Nephron (organoid): ENCODE measurements at regions not wholly inside any gene's neighbourhood (a gene's known extent, or its start where the extent isn't known, plus 50 kb on each side); places are given as distances from the start of the nearest gene placed in this dataset.

Experiments used
- H3K27ac Mint-ChIP-seq, 3 experiments: 2 replicates each; pipeline ENCODE4 v1.8.0; 2020; ENCODE audit warnings: mixed read lengths in 3 of 3, mild to moderate bottlenecking in 2 of 3, moderate library complexity in 1 of 3
- H3K27me3 Mint-ChIP-seq: 2 replicates; pipeline ENCODE4 v1.8.0; 2021; ENCODE audit warnings: low read depth, mild to moderate bottlenecking, moderate library complexity, mixed read lengths
- H3K36me3 Mint-ChIP-seq: 2 replicates; pipeline ENCODE4 v1.8.0; 2020; ENCODE audit warnings: low read depth, mixed read lengths
- H3K4me1 Mint-ChIP-seq: 2 replicates; pipeline ENCODE4 v1.8.0; 2020; ENCODE audit warnings: mixed read lengths
- H3K4me3 Mint-ChIP-seq, 3 experiments: 2 replicates each; pipeline ENCODE4 v1.8.0; 2020; ENCODE audit warnings: mild to moderate bottlenecking in 3 of 3, mixed read lengths in 3 of 3, moderate library complexity in 2 of 3
- H3K9me3 Mint-ChIP-seq: 2 replicates; pipeline ENCODE4 v1.8.0; 2020; ENCODE audit warnings: mixed read lengths
- TF ChIP-seq, protein P1 (sequence below), 3 experiments: fragments of 200-600 bp; sonication (generic); IDR thresholded peaks; one replicate each; pipeline ENCODE4 v1.5.0; 2021; ENCODE audit warnings: antibody characterized with exemption in 3 of 3; ENCODE audit not compliant: unreplicated experiment in 3 of 3

- TF ChIP-seq, protein P1, sequence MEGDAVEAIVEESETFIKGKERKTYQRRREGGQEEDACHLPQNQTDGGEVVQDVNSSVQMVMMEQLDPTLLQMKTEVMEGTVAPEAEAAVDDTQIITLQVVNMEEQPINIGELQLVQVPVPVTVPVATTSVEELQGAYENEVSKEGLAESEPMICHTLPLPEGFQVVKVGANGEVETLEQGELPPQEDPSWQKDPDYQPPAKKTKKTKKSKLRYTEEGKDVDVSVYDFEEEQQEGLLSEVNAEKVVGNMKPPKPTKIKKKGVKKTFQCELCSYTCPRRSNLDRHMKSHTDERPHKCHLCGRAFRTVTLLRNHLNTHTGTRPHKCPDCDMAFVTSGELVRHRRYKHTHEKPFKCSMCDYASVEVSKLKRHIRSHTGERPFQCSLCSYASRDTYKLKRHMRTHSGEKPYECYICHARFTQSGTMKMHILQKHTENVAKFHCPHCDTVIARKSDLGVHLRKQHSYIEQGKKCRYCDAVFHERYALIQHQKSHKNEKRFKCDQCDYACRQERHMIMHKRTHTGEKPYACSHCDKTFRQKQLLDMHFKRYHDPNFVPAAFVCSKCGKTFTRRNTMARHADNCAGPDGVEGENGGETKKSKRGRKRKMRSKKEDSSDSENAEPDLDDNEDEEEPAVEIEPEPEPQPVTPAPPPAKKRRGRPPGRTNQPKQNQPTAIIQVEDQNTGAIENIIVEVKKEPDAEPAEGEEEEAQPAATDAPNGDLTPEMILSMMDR (IDR thresholded peaks at IDR 0.05; ENCODE audit: unreplicated experiment in 3 of 3): no peak
- no peaks in the 10 kb centered on the region for H3K4me1 Mint-ChIP-seq
- no peak overlapping the region for H3K4me3 Mint-ChIP-seq
- H3K36me3 Mint-ChIP-seq: no peaks in the 10 kb centered on the region
- H3K9me3 Mint-ChIP-seq: no peaks in the 10 kb centered on the region
- H3K27ac Mint-ChIP-seq: peak overlapping the region in 1 of 3 experiments; percentile 42
- H3K27me3 Mint-ChIP-seq: peaks cover 4% of the 10 kb centered on the region
These were observed 103.5 kb upstream of the KCNAB1 start for GRCh38 chr3:156016902-156017301.

GRCh38 chr3:156017352-156018030 is 102.9 kb upstream of the KCNAB1 start:
- Mint-ChIP-seq H3K4me1 (no peaks in the 10 kb centered on the region), H3K4me3 (no peak overlapping the region), H3K27me3 (peaks cover under 1% of the 10 kb centered on the region), H3K9me3 (no peaks in the 10 kb centered on the region), H3K27ac (no peak overlapping the region), H3K36me3 (no peaks in the 10 kb centered on the region)
- TF ChIP-seq, protein P1 (IDR thresholded peaks at IDR 0.05; ENCODE audit: unreplicated experiment in 3 of 3): no peak

DNA sequence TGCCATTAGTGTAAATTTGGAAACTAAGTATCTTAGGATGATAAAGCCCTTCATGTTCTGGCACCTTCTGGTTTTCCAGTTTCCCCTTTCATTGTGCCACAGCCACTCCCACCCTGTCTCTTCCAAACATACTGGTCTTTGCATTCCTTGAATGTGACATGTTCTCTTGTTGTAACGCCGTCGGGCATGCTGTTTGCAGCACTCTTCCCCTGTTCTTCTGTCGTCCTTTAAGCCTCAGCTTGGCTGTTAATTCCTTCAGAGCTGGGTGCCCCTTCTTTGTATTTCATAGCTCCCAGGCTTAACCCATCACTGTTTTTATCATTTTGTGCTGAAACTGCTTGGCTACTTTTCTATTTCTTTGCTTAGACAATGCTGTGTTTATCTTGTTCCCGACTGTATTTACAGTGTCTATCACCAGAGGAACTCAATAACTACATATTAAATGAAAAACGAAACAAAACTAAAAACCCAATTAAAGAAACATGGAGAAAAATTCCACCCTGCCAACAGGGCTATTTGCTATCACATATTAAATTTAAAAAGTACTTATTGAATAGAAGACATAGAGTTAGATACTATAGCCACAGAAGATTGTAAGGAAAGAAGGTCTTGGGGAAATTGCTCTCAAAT is 95.4 kb upstream of the KCNAB1 start:
- Mint-ChIP-seq H3K36me3 (no peaks in the 10 kb centered on the region), H3K27ac (no peak overlapping the region), H3K27me3 (no peaks in the 10 kb centered on the region), H3K9me3 (no peaks in the 10 kb centered on the region), H3K4me3 (no peak overlapping the region), H3K4me1 (peaks cover 4% of the 10 kb centered on the region)
- TF ChIP-seq, protein P1 (IDR thresholded peaks at IDR 0.05; ENCODE audit: unreplicated experiment in 3 of 3): no peak

DNA sequence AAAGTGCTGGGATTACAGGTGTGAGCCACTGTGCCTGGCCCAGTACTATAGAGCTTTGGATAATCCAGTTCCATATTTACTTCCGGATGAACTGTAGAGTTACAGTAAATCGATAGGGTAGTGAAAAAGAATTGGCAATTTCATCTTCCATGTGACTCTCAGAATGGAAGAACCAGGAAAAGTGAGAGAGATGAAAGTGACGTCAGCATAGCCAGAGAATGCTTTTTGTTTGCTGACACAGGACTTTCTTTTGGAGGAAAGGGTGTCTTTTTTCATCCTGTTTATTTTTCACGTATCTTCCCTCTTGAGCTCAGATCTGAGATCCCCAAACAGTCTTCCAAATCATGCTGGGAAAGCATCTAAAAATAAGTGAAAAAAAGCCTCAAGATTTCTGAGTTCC is 91.2 kb upstream of the KCNAB1 start:
- Mint-ChIP-seq H3K36me3 (no peaks in the 10 kb centered on the region), H3K4me3 (no peak overlapping the region), H3K9me3 (no peaks in the 10 kb centered on the region), H3K27me3 (peaks cover 4% of the 10 kb centered on the region), H3K4me1 (peaks cover 4% of the 10 kb centered on the region), H3K27ac (no peak overlapping the region)
- TF ChIP-seq, protein P1 (IDR thresholded peaks at IDR 0.05; ENCODE audit: unreplicated experiment in 3 of 3): no peak

GRCh38 chr3:156030723-156031122 is 89.7 kb upstream of the KCNAB1 start:
- H3K4me3 Mint-ChIP-seq: no peak overlapping the region
- no peak overlapping the region for H3K27ac Mint-ChIP-seq
- no peaks in the 10 kb centered on the region for H3K36me3 Mint-ChIP-seq
- no peaks in the 10 kb centered on the region for H3K4me1 Mint-ChIP-seq
- H3K9me3 Mint-ChIP-seq: no peaks in the 10 kb centered on the region
- H3K27me3 Mint-ChIP-seq: peaks cover 4% of the 10 kb centered on the region
- TF ChIP-seq, protein P1 (IDR thresholded peaks at IDR 0.05; ENCODE audit: unreplicated experiment in 3 of 3): no peak

DNA sequence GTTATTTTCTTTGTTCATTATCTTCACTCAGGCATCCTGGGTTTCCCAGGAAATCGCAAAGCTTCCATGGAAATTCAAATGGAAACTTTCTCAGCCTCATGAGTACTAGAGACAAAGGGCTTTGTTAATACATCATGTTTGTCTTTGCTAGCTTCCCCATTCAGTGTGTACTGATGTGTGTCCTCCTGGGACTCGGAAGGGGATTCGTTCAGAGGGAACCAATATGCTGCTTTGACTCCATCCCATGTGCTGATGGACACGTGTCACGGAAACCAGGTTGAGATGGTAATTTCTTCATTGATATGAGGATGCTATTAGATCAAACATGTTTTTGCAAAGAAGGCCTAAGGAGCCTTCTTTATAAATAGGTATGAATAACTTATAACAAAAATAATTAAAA is 87.0 kb upstream of the KCNAB1 start:
- no peaks in the 10 kb centered on the region for H3K36me3 Mint-ChIP-seq
- H3K27ac Mint-ChIP-seq: no peak overlapping the region
- H3K27me3 Mint-ChIP-seq: peaks cover 4% of the 10 kb centered on the region
- H3K9me3 Mint-ChIP-seq: no peaks in the 10 kb centered on the region
- no peaks in the 10 kb centered on the region for H3K4me1 Mint-ChIP-seq
- TF ChIP-seq, protein P1 (IDR thresholded peaks at IDR 0.05; ENCODE audit: unreplicated experiment in 3 of 3): no peak
- H3K4me3 Mint-ChIP-seq: no peak overlapping the region
